Activated CD8-positive, alpha-beta memory T cell treated with anti-CD3 and anti-CD28 coated beads for 36 hours (primary cell): ENCODE measurements at regions not wholly inside any gene's neighbourhood (a gene's known extent, or its start where the extent isn't known, plus 50 kb on each side); places are given as distances from the start of the nearest gene placed in this dataset.

Source experiments
- CTCF ChIA-PET: fragments of 350-600 bp; sonication (Branson Sonifier 250); formaldehyde crosslinking; loops from one replicate; lab custom pipeline; 2021; ENCODE audit warnings: antibody characterized with exemption; lab: Charles Lee
- POLR2A ChIA-PET: fragments of 350-600 bp; sonication (Branson Sonifier 250); formaldehyde crosslinking; loops from one replicate; lab custom pipeline; 2021; ENCODE audit warnings: antibody characterized with exemption; lab: Charles Lee

- POLR2A ChIA-PET: no interaction called here
Measured at GRCh38 chr4:144899393-144899792, 198.6 kb downstream of the ANAPC10 start.

GRCh38 chr4:144901141-144901540, 196.9 kb downstream of the ANAPC10 start:
- POLR2A ChIA-PET: no interaction called here
- CTCF ChIA-PET: no interaction called here

More at GRCh38 chr4:144899393-144899792, 198.6 kb downstream of the ANAPC10 start:
- CTCF ChIA-PET: no interaction called here

DNA sequence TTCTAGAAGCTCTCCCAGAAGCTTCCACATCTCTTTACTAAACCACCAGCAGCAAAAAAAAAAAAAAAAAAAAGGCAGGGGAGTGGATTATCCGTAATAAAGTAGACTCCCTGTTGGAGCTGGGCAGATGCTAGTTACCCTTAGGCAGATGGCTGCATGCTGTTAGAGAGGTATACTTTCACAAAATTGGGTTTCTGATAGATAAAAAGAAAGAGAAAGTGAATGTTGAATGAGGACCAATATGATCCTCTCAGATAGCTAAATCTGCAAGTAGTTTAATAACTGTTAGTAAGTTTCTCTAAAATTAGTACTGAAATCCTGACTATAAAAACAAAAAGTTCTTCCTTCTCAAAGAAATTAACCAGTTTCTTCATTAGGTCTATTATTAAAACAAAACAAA, 195.4 kb downstream of the ANAPC10 start:
- ChIA-PET POLR2A (no interaction called here), CTCF (no interaction called here)

- ChIA-PET CTCF (no interaction called here), POLR2A (no interaction called here)
Measured at GRCh38 chr4:144903953-144904711, 193.9 kb downstream of the ANAPC10 start.

- ChIA-PET POLR2A (no interaction called here), CTCF (no interaction called here)
Measured at GRCh38 chr4:144905286-144905685, 192.7 kb downstream of the ANAPC10 start.

GRCh38 chr4:144906181-144906925, 191.6 kb downstream of the ANAPC10 start:
- ChIA-PET CTCF (no interaction called here), POLR2A (no interaction called here)

DNA sequence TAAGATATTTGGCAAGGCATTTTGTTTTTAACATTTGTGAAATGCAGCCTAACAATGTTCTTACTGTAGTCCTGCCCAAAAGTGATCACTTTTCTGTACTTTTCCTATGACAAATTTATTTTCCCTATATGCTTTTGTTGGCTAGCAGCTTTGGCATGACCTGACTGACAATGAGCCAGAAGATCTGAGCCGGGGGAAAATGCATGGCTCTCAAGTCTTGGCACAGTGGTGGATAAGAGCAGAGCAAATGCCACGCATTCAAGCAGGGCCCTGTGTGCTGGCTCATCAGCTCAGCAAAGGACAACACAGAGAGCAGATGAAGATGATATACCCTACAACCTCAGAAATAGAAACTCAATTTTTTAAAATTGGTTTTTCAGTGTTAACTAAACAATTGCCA, 187.3 kb downstream of the ANAPC10 start:
- ChIA-PET POLR2A (no interaction called here), CTCF (no interaction called here)
